H9 (cell line): ENCODE measurements at regions not wholly inside any gene's neighbourhood (a gene's known extent, or its start where the extent isn't known, plus 50 kb on each side); places are given as distances from the start of the nearest gene placed in this dataset.

Experiments
- DNase-seq: peaks from one replicate; pipeline ENCODE4 v3.0.0-alpha.2; 2017
- H2AFZ ChIP-seq: one replicate; pipeline ENCODE4 v1.6.1; 2013; ENCODE audit warnings: mild to moderate bottlenecking, low read length, control low read depth, moderate library complexity
- H2AK5ac ChIP-seq: 2 replicates; pipeline ENCODE4 v1.6.1; 2013; ENCODE audit warnings: low read length, control low read depth, mixed read lengths; ENCODE audit not compliant: insufficient read length
- H2BK120ac ChIP-seq: one replicate; pipeline ENCODE4 v1.6.1; 2013; ENCODE audit warnings: low read depth, mild to moderate bottlenecking, low read length, control low read depth, inconsistent platforms; ENCODE audit not compliant: poor library complexity, severe bottlenecking
- H2BK12ac ChIP-seq: 2 replicates; pipeline ENCODE4 v1.6.1; 2013; ENCODE audit warnings: low read length, control low read depth, mixed read lengths, low read depth; ENCODE audit not compliant: insufficient read length
- H2BK15ac ChIP-seq: 2 replicates; pipeline ENCODE4 v1.6.1; 2013; ENCODE audit warnings: low read depth, low read length, control low read depth
- H2BK20ac ChIP-seq: one replicate; pipeline ENCODE4 v1.6.1; 2013; ENCODE audit warnings: low read depth, mild to moderate bottlenecking, low read length, control low read depth, inconsistent platforms; ENCODE audit not compliant: poor library complexity, severe bottlenecking
- H2BK5ac ChIP-seq: 2 replicates; pipeline ENCODE4 v1.6.1; 2013; ENCODE audit warnings: low read length, control low read depth, mixed read lengths; ENCODE audit not compliant: insufficient read length
- H3K14ac ChIP-seq: 2 replicates; pipeline ENCODE4 v1.6.1; 2013; ENCODE audit warnings: low read length, control low read depth; ENCODE audit not compliant: insufficient read depth
- H3K18ac ChIP-seq: 2 replicates; pipeline ENCODE4 v1.6.1; 2013; ENCODE audit warnings: low read depth, mild to moderate bottlenecking, mixed read lengths, low read length, control low read depth; ENCODE audit not compliant: insufficient read length
- H3K23ac ChIP-seq: 2 replicates; pipeline ENCODE4 v1.6.1; 2013; ENCODE audit warnings: low read length, control low read depth, mixed read lengths, low read depth; ENCODE audit not compliant: insufficient read length
- H3K23me2 ChIP-seq: 2 replicates; pipeline ENCODE4 v1.6.1; 2013; ENCODE audit warnings: low read depth, mild to moderate bottlenecking, mixed read lengths, low read length, control low read depth; ENCODE audit not compliant: insufficient read length, poor library complexity, severe bottlenecking
- H3K27ac ChIP-seq: 2 replicates; pipeline ENCODE4 v1.5.1; 2013; ENCODE audit warnings: low read length, control low read depth, mixed read lengths, low read depth; ENCODE audit not compliant: insufficient read length
- H3K27me3 ChIP-seq: 2 replicates; pipeline ENCODE4 v1.6.1; 2013; ENCODE audit warnings: low read length, control low read depth, inconsistent platforms; ENCODE audit not compliant: insufficient read depth
- H3K4ac ChIP-seq: 2 replicates; pipeline ENCODE4 v1.6.1; 2013; ENCODE audit warnings: low read depth, mild to moderate bottlenecking, control low read depth, inconsistent platforms, low read length, moderate library complexity
- H3K4me1 ChIP-seq: 2 replicates; pipeline ENCODE4 v1.6.1; 2013; ENCODE audit warnings: low read length, control low read depth, inconsistent platforms; ENCODE audit not compliant: insufficient read depth
- H3K4me2 ChIP-seq: 2 replicates; pipeline ENCODE4 v1.6.1; 2013; ENCODE audit warnings: low read length, control low read depth, mixed read lengths; ENCODE audit not compliant: insufficient read length, insufficient read depth
- H3K56ac ChIP-seq: 2 replicates; pipeline ENCODE4 v1.6.1; 2013; ENCODE audit warnings: low read depth, mild to moderate bottlenecking, mixed read lengths, low read length, control low read depth; ENCODE audit not compliant: insufficient read length
- H3K79me1 ChIP-seq: 2 replicates; pipeline ENCODE4 v1.6.1; 2013; ENCODE audit warnings: low read depth, mild to moderate bottlenecking, moderate library complexity, low read length, control low read depth, inconsistent platforms; ENCODE audit not compliant: insufficient read depth, poor library complexity, severe bottlenecking
- H3K79me2 ChIP-seq: 2 replicates; pipeline ENCODE4 v1.6.1; 2013; ENCODE audit warnings: low read length, control low read depth, inconsistent platforms; ENCODE audit not compliant: insufficient read depth
- H3K9ac ChIP-seq: 2 replicates; pipeline ENCODE4 v1.6.1; 2013; ENCODE audit warnings: low read length, control low read depth, mixed read lengths; ENCODE audit not compliant: insufficient read length; ENCODE audit errors: extremely low read depth
- H3K9me3 ChIP-seq: one replicate; pipeline ENCODE4 v1.6.1; 2013; ENCODE audit warnings: low read depth, low read length, inconsistent platforms; ENCODE audit not compliant: control insufficient read depth
- H3T11ph ChIP-seq: one replicate; pipeline ENCODE4 v1.6.1; 2013; ENCODE audit warnings: mild to moderate bottlenecking, low read length, control low read depth, inconsistent platforms
- H4K20me1 ChIP-seq: one replicate; pipeline ENCODE4 v1.6.1; 2013; ENCODE audit not compliant: control insufficient read depth, insufficient read length, insufficient read depth
- H4K5ac ChIP-seq: 2 replicates; pipeline ENCODE4 v1.6.1; 2013; ENCODE audit warnings: low read depth, mild to moderate bottlenecking, mixed read lengths, low read length, control low read depth; ENCODE audit not compliant: insufficient read length
- H4K8ac ChIP-seq: replicated peaks from 2 replicates; pipeline ENCODE4 v1.6.1; 2013; ENCODE audit warnings: low read length, control low read depth, mixed read lengths, low read depth; ENCODE audit not compliant: insufficient read length
- H4K91ac ChIP-seq: 2 replicates; pipeline ENCODE4 v1.6.1; 2013; ENCODE audit warnings: low read depth, mild to moderate bottlenecking, moderate library complexity, mixed read lengths, low read length, control low read depth; ENCODE audit not compliant: insufficient read length
- H3K27ac Mint-ChIP-seq, 3 experiments: 2 replicates in 2 of 3; 3 replicates in 1 of 3; pipeline ENCODE4 v1.8.0; 2020 to 2021; ENCODE audit warnings: mixed read lengths in 3 of 3, mild to moderate bottlenecking in 1 of 3, moderate library complexity in 1 of 3
- H3K27me3 Mint-ChIP-seq: 2 replicates; pipeline ENCODE4 v1.8.0; 2021; ENCODE audit warnings: low read depth, mild to moderate bottlenecking, moderate library complexity, mixed read lengths
- H3K36me3 Mint-ChIP-seq, 3 experiments: 2 replicates in 2 of 3; 3 replicates in 1 of 3; pipeline ENCODE4 v1.8.0; 2020 to 2021; ENCODE audit warnings: low read depth in 3 of 3, mixed read lengths in 3 of 3; ENCODE audit not compliant: insufficient read depth in 1 of 3
- H3K4me1 Mint-ChIP-seq, 2 experiments: 2 replicates each; pipeline ENCODE4 v1.8.0; 2020; ENCODE audit warnings: mixed read lengths in 2 of 2
- H3K4me3 Mint-ChIP-seq, 2 experiments: 2 replicates in 1 of 2; 3 replicates in 1 of 2; pipeline ENCODE4 v1.8.0; 2020 to 2021; ENCODE audit warnings: mild to moderate bottlenecking in 2 of 2, mixed read lengths in 2 of 2, moderate library complexity in 1 of 2
- H3K9me3 Mint-ChIP-seq, 2 experiments: 2 replicates in 1 of 2; 3 replicates in 1 of 2; pipeline ENCODE4 v1.8.0; 2020; ENCODE audit warnings: mild to moderate bottlenecking in 2 of 2, mixed read lengths in 2 of 2, moderate library complexity in 1 of 2
- TF ChIP-seq, protein P1 (sequence below): fragments of 200-600 bp; sonication (generic); conservative IDR thresholded peaks from 3 replicates; pipeline ENCODE4 v1.8.0; 2021; ENCODE audit warnings: antibody characterized with exemption, mild to moderate bottlenecking

DNA sequence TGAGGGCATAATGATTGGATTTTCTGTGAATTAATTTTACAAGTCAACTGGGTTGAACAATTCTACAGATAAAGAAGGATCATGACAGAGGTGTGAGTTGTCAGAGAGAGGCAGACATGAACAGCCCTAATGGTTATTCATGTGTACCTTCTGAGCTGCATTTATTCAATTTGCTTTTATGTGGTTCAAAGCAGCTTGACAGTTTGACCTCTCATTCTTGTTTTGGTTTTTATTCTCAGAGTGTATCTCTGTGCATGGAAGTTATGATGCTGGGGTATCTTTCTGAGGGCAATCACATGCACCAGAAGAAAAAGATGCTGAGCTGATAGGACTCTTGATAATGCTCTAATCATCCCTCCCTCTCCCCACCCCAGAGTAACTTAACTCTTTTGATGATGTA is 169.3 kb upstream of the NPY2R start:
- H3K23me2 ChIP-seq, result no peaks in the 10 kb centered on the region
- no peak overlapping the region for H3K23ac ChIP-seq
- H3K4me1 Mint-ChIP-seq, result no peaks in the 10 kb centered on the region
- no peak overlapping the region for H2BK5ac ChIP-seq
- no peak overlapping the region for H2AFZ ChIP-seq
- H3K4me1 ChIP-seq, result no peaks in the 10 kb centered on the region
- no peaks in the 10 kb centered on the region for H3K79me2 ChIP-seq
- H3K14ac ChIP-seq, result no peak overlapping the region
- H3K4ac ChIP-seq, result no peak overlapping the region
- no peak overlapping the region for H4K5ac ChIP-seq
- TF ChIP-seq, protein P1, sequence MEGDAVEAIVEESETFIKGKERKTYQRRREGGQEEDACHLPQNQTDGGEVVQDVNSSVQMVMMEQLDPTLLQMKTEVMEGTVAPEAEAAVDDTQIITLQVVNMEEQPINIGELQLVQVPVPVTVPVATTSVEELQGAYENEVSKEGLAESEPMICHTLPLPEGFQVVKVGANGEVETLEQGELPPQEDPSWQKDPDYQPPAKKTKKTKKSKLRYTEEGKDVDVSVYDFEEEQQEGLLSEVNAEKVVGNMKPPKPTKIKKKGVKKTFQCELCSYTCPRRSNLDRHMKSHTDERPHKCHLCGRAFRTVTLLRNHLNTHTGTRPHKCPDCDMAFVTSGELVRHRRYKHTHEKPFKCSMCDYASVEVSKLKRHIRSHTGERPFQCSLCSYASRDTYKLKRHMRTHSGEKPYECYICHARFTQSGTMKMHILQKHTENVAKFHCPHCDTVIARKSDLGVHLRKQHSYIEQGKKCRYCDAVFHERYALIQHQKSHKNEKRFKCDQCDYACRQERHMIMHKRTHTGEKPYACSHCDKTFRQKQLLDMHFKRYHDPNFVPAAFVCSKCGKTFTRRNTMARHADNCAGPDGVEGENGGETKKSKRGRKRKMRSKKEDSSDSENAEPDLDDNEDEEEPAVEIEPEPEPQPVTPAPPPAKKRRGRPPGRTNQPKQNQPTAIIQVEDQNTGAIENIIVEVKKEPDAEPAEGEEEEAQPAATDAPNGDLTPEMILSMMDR, result no peak
- H3K9me3 Mint-ChIP-seq, result no peaks in the 10 kb centered on the region; a peak in 1 of 5 replicates
- no peaks in the 10 kb centered on the region; a peak in 2 of 7 replicates for H3K36me3 Mint-ChIP-seq
- no peaks in the 10 kb centered on the region for H3K9me3 ChIP-seq
- H2BK120ac ChIP-seq, result no peak overlapping the region
- DNase-seq, result no peak
- no peaks in the 10 kb centered on the region for H4K20me1 ChIP-seq
- H4K91ac ChIP-seq, result no peak overlapping the region
- H3K18ac ChIP-seq, result no peak overlapping the region
- H3K4me2 ChIP-seq, result no peak overlapping the region
- H3K27me3 ChIP-seq, result no peaks in the 10 kb centered on the region
- no peak overlapping the region for H2BK12ac ChIP-seq
- no peak overlapping the region for H3K56ac ChIP-seq
- no peak overlapping the region for H3K4me3 Mint-ChIP-seq
- no peak overlapping the region for H2BK15ac ChIP-seq
- H3K9ac ChIP-seq, result no peak overlapping the region
- no peak overlapping the region for H2BK20ac ChIP-seq
- H4K8ac ChIP-seq, result no peak overlapping the region
- no peak overlapping the region for H3T11ph ChIP-seq
- H2AK5ac ChIP-seq, result no peak overlapping the region
- H3K79me1 ChIP-seq, result no peaks in the 10 kb centered on the region
- no peak overlapping the region for H3K27ac ChIP-seq
- peaks cover 1% of the 10 kb centered on the region; the same call in 1 of the 2 replicates for H3K27me3 Mint-ChIP-seq
- no peak overlapping the region for H3K27ac Mint-ChIP-seq
